ENCODE measurements at regions not wholly inside any gene's neighbourhood (a gene's known extent, or its start where the extent isn't known, plus 50 kb on each side); places are given as distances from the start of the nearest gene placed in this dataset.

DNA sequence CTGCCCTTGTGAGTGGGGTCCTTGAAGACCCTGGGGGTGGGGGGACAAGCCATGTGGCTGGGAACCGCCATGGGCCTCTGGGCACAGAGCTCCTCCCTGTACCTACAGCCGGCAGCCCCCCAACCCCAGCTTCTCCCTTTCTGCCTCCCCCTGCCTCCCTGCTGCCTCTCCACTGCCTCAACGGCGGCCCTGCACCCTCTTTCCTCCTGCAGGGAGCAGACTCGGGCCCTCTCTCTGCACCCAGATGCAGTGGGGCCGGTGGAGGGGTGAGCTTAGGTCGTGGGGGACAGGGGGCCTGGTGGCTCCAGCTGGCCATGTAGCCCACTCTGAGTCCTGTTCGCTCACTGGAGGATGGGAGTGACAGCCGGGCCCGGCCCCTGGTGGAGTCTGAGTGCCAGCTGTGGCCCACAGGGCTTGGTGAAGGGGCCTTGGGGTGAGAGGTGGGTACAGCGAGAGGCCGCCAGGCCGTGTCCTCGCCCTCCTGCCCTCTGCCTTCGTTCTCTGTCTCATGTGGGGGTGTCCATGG is 139.3 kb upstream of the COL5A1 start:
- ChIA-PET CTCF (no interaction called here), POLR2A (no interaction called here)
- no peak for DNase-seq (ENCODE audit: extremely low spot score)
- no peak for TF ChIP-seq LEF1 (IDR thresholded peaks at IDR 0.05; ENCODE audit: borderline replicate concordance)
- no peak for TF ChIP-seq ARNT (IDR thresholded peaks at IDR 0.05)
- no peak for TF ChIP-seq ZNF384 (IDR thresholded peaks at IDR 0.05)
- TF ChIP-seq SUZ12 (IDR thresholded peaks at IDR 0.05): no peak
- TF ChIP-seq NFRKB (IDR thresholded peaks at IDR 0.05): no peak
- no peak for TF ChIP-seq FOXM1 (IDR thresholded peaks at IDR 0.05; ENCODE audit: borderline replicate concordance)

DNA sequence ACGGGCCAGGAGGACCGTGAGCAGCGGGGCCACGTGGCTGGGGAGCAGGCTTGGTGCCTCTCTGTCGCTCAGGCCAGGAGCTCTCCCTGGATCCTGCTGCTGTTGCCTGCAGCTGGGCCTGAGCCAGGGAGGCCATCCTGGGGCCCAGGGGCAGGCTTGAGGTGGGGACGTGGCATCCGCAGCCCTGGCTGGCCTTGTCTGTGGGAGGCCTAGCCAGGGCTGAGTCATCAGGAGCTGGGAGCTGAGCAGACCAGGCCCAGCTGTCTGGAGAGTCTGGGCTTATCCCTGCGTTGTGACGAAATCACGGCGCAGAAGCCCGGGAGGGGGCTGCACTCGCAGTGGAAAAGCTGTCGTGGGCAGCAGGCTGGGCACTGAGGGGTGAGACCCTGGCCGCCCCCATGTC is 138.8 kb upstream of the COL5A1 start:
- no peak for TF ChIP-seq NFRKB (IDR thresholded peaks at IDR 0.05)
- no peak for TF ChIP-seq FOXM1 (IDR thresholded peaks at IDR 0.05; ENCODE audit: borderline replicate concordance)
- no peak for TF ChIP-seq LEF1 (IDR thresholded peaks at IDR 0.05; ENCODE audit: borderline replicate concordance)
- no peak for TF ChIP-seq SP1 (IDR thresholded peaks at IDR 0.05)
- no peak for TF ChIP-seq ELF4 (IDR thresholded peaks at IDR 0.05)
- TF ChIP-seq, protein P1, sequence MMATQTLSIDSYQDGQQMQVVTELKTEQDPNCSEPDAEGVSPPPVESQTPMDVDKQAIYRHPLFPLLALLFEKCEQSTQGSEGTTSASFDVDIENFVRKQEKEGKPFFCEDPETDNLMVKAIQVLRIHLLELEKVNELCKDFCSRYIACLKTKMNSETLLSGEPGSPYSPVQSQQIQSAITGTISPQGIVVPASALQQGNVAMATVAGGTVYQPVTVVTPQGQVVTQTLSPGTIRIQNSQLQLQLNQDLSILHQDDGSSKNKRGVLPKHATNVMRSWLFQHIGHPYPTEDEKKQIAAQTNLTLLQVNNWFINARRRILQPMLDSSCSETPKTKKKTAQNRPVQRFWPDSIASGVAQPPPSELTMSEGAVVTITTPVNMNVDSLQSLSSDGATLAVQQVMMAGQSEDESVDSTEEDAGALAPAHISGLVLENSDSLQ (IDR thresholded peaks at IDR 0.05): no peak
- TF ChIP-seq L3MBTL2 (conservative IDR thresholded peaks at IDR 0.05): no peak
- TF ChIP-seq TARDBP (IDR thresholded peaks at IDR 0.05): no peak
- no peak for TF ChIP-seq FOXA1 (IDR thresholded peaks at IDR 0.05)
- TF ChIP-seq FOXK2 (IDR thresholded peaks at IDR 0.05): no peak
- ChIA-PET CTCF (interaction anchor here (0.6 kb wide), 1 partner anchor 195 kb away, joined by 3 read pairs; no protein-coding TSS in a partner anchor), POLR2A (no interaction called here)
- DNase-seq (ENCODE audit: extremely low spot score): no peak

DNA sequence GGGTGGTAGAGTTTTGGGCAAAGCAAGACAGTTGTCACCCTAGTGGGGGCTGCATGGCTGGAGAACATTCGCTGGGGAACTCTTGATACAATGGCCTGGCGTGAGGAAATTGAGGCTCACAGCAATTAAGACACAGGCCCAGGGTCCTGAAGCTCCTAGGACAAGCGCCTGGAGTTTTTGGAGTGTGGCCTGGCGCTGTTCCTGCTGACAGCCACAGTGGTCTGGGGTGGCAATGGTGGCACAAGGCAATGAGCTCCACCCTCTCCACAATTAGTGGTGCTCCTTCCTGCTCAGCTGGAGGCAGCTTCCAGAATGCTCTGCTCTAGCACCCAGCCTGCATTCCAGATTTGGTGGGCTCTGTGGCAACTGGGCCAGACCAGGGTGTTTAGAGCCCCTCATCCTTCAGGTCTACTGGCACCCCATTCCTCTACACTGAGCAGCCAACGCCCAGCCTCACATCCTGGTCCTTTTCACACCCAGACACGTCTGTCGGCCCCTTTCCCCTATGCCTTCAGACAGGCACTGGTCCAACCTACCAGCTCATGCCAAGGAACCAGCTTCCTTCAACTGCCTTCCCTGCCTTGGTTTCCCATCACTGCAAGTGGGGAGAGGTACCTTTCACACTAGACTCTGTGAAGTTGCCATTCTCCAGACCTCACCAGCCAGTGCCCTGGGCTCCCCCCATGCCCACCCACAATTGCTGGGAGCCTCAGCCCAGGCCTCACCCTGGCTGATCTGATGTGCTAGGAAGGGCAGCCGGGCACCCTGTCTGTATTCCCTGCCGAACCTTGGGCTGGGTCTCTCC is 138.1 kb upstream of the COL5A1 start:
- POLR2A ChIA-PET: no interaction called here

DNA sequence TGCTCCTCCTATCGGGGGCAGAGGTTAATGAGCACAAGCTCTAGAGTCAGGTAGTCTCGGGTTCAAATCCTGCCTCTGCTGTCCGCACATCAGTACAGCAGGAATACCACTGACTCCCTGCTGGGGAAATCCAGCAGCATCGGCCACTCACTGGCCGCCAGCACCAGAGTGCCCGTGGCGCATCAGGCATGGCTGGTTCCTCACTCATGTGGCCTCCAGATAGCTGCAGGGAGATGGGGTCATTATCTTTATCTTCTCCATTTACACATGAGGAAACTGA is 137.6 kb upstream of the COL5A1 start:
- no peak for DNase-seq (ENCODE audit: extremely low spot score)
- ChIA-PET POLR2A (no interaction called here), CTCF (interaction anchor here (0.6 kb wide), 1 partner anchor 249 kb away, joined by 3 read pairs; no protein-coding TSS in a partner anchor)
- TF ChIP-seq HDGF (IDR thresholded peaks at IDR 0.05; ENCODE audit: borderline replicate concordance) (no peak), CTBP1 (IDR thresholded peaks at IDR 0.05; ENCODE audit: borderline replicate concordance) (no peak), ZNF384 (IDR thresholded peaks at IDR 0.05) (no peak), FOXA1 (IDR thresholded peaks at IDR 0.05) (no peak), FOXM1 (IDR thresholded peaks at IDR 0.05; ENCODE audit: borderline replicate concordance) (no peak), ARNT (IDR thresholded peaks at IDR 0.05) (no peak), BHLHE40 (IDR thresholded peaks at IDR 0.05; ENCODE audit: borderline replicate concordance) (no peak), LEF1 (IDR thresholded peaks at IDR 0.05; ENCODE audit: borderline replicate concordance) (no peak), ELF4 (IDR thresholded peaks at IDR 0.05) (no peak), FOXK2 (IDR thresholded peaks at IDR 0.05) (no peak), L3MBTL2 (conservative IDR thresholded peaks at IDR 0.05) (no peak), TARDBP (IDR thresholded peaks at IDR 0.05) (no peak)
- TF ChIP-seq, protein P1 (IDR thresholded peaks at IDR 0.05): no peak

More for the DNA sequence above, 138.1 kb upstream of the COL5A1 start:
- DNase-seq (ENCODE audit: extremely low spot score): no peak
- CTCF ChIA-PET: interaction anchor here (0.6 kb wide), 2 partner anchors 194 to 249 kb away, joined by 3 read pairs; no protein-coding TSS in a partner anchor
- no peak for TF ChIP-seq ZNF384 (IDR thresholded peaks at IDR 0.05)
- TF ChIP-seq, protein P1 (IDR thresholded peaks at IDR 0.05): no peak
- no peak for TF ChIP-seq BHLHE40 (IDR thresholded peaks at IDR 0.05; ENCODE audit: borderline replicate concordance)
- no peak for TF ChIP-seq TARDBP (IDR thresholded peaks at IDR 0.05)
- TF ChIP-seq HDGF (IDR thresholded peaks at IDR 0.05; ENCODE audit: borderline replicate concordance): no peak
- no peak for TF ChIP-seq SUZ12 (IDR thresholded peaks at IDR 0.05)
- TF ChIP-seq NFRKB (IDR thresholded peaks at IDR 0.05): no peak
- TF ChIP-seq FOXK2 (IDR thresholded peaks at IDR 0.05): no peak
- no peak for TF ChIP-seq SP1 (IDR thresholded peaks at IDR 0.05)

DNA sequence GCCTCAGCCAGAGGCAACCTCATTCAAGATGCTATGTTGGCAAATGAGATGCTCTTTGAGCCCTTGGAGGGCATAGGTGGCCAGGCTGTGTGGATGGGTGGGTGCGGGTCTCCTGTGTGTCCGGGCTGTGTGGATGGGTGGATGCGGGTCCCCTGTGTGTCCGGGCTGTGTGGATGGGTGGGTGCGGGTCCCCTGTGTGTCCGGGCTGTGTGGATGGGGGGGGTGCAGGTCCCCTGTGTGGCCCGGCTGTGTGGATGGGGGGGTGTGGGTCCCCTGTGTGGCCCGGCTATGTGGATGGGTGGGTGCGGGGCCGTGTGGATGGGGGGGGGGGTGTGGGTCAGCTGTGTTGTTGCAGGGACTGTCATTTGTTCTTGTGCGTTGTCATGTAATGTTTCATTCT is 136.6 kb upstream of the COL5A1 start:
- ChIA-PET POLR2A (no interaction called here), CTCF (no interaction called here)
- TF ChIP-seq CTBP1 (IDR thresholded peaks at IDR 0.05; ENCODE audit: borderline replicate concordance) (no peak), ELF4 (IDR thresholded peaks at IDR 0.05) (no peak), FOXK2 (IDR thresholded peaks at IDR 0.05) (no peak), SP1 (IDR thresholded peaks at IDR 0.05) (no peak), ZNF384 (IDR thresholded peaks at IDR 0.05) (no peak), NFRKB (IDR thresholded peaks at IDR 0.05) (no peak), L3MBTL2 (conservative IDR thresholded peaks at IDR 0.05) (no peak), ARNT (IDR thresholded peaks at IDR 0.05) (no peak), BHLHE40 (IDR thresholded peaks at IDR 0.05; ENCODE audit: borderline replicate concordance) (no peak), FOXA1 (IDR thresholded peaks at IDR 0.05) (no peak), FOXM1 (IDR thresholded peaks at IDR 0.05; ENCODE audit: borderline replicate concordance) (no peak), SUZ12 (IDR thresholded peaks at IDR 0.05) (no peak), HDGF (IDR thresholded peaks at IDR 0.05; ENCODE audit: borderline replicate concordance) (no peak), LEF1 (IDR thresholded peaks at IDR 0.05; ENCODE audit: borderline replicate concordance) (no peak), TARDBP (IDR thresholded peaks at IDR 0.05) (no peak)
- TF ChIP-seq, protein P1 (IDR thresholded peaks at IDR 0.05): no peak
- DNase-seq (ENCODE audit: extremely low spot score): no peak
